ENCODE measurements at regions not wholly inside any gene's neighbourhood (a gene's known extent, or its start where the extent isn't known, plus 50 kb on each side); places are given as distances from the start of the nearest gene placed in this dataset.

DNA sequence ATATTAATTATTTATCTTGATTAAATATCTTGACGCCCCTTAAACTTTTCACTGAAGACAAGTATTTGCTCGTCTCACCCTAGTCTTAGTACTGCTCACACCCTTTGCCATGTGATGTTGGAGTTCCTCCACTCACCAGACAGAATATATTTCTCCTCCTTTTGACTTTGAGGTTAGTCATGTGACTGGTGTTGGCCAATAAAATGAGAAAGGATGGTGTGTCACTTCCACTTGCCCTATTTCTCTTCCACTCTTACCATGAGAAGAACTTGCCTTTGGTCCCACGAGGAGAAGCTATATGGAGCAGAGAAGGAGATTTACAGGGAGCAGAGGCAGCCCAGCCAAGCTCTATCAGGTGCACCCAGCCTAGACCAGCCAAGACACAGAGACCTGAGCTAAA, 64.9 kb upstream of the TAB2 start:
- no peaks in the 10 kb centered on the region for H3K4me1 ChIP-seq (ENCODE audit: insufficient read depth, low read length, severe bottlenecking)
- no peaks in the 10 kb centered on the region for H3F3A ChIP-seq (ENCODE audit: insufficient read depth, low read length)
- H4K20me1 ChIP-seq (ENCODE audit: insufficient read depth, low read length) = no peaks in the 10 kb centered on the region
- no peaks in the 10 kb centered on the region for H3K9me2 ChIP-seq (ENCODE audit: low read depth, low read length)
- no peak for TF ChIP-seq EZH2 (IDR thresholded peaks at IDR 0.05; ENCODE audit: borderline replicate concordance, low read length)
- TF ChIP-seq, protein P1, sequence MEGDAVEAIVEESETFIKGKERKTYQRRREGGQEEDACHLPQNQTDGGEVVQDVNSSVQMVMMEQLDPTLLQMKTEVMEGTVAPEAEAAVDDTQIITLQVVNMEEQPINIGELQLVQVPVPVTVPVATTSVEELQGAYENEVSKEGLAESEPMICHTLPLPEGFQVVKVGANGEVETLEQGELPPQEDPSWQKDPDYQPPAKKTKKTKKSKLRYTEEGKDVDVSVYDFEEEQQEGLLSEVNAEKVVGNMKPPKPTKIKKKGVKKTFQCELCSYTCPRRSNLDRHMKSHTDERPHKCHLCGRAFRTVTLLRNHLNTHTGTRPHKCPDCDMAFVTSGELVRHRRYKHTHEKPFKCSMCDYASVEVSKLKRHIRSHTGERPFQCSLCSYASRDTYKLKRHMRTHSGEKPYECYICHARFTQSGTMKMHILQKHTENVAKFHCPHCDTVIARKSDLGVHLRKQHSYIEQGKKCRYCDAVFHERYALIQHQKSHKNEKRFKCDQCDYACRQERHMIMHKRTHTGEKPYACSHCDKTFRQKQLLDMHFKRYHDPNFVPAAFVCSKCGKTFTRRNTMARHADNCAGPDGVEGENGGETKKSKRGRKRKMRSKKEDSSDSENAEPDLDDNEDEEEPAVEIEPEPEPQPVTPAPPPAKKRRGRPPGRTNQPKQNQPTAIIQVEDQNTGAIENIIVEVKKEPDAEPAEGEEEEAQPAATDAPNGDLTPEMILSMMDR (IDR thresholded peaks at IDR 0.05; ENCODE audit: low read length) = no peak
- no peaks in the 10 kb centered on the region for H3K9me3 ChIP-seq (ENCODE audit: low read length)
- H3K9ac ChIP-seq (ENCODE audit: low read length) = no peak overlapping the region
- no peak overlapping the region for H2AFZ ChIP-seq (ENCODE audit: low read length)
- H3K79me2 ChIP-seq (ENCODE audit: insufficient read depth, low read length) = no peaks in the 10 kb centered on the region
- H3K36me3 ChIP-seq (ENCODE audit: insufficient read depth, low read length) = no peaks in the 10 kb centered on the region
- H3K27me3 ChIP-seq (ENCODE audit: insufficient read depth, low read length) = 0 out of 2 replicates have a peak, but pooled peaks cover 1% of the 10 kb centered on the region
- H3K27ac ChIP-seq (ENCODE audit: low read depth, low read length, poor library complexity, severe bottlenecking) = no peak overlapping the region
- no peak overlapping the region for H3K4me2 ChIP-seq (ENCODE audit: low read length)
- no peak overlapping the region for H3K4me3 ChIP-seq (ENCODE audit: low read depth, low read length, poor library complexity, severe bottlenecking)

DNA sequence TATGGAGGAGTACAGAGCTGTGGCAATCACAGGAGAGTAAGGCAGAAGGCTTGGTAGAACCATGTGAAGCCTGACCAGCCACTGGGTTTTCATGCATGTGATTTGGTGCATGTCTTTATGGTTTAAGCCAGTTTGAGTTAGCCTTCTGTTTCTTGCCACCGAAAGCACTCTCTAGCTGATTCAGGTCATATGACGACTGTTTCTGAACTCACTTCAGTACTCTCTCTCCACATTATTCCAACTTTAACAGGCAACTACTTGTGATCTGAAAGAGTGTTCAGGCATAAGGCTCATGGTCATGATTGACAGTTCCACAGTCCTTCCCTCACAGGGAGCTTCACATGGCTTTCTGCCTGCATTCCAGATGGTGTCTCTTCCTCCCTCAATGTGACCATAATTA, 63.3 kb upstream of the TAB2 start:
- H3K36me3 ChIP-seq (ENCODE audit: insufficient read depth, low read length) = no peaks in the 10 kb centered on the region
- H4K20me1 ChIP-seq (ENCODE audit: insufficient read depth, low read length) = no peaks in the 10 kb centered on the region
- no peak overlapping the region for H2AFZ ChIP-seq (ENCODE audit: low read length)
- no peaks in the 10 kb centered on the region for H3K9me3 ChIP-seq (ENCODE audit: low read length)
- H3K4me1 ChIP-seq (ENCODE audit: insufficient read depth, low read length, severe bottlenecking) = no peaks in the 10 kb centered on the region
- H3K27me3 ChIP-seq (ENCODE audit: insufficient read depth, low read length) = no peaks in the 10 kb centered on the region
- no peaks in the 10 kb centered on the region for H3F3A ChIP-seq (ENCODE audit: insufficient read depth, low read length)
- no peak overlapping the region for H3K4me3 ChIP-seq (ENCODE audit: low read depth, low read length, poor library complexity, severe bottlenecking)
- no peak overlapping the region for H3K9ac ChIP-seq (ENCODE audit: low read length)
- no peak for TF ChIP-seq EZH2 (IDR thresholded peaks at IDR 0.05; ENCODE audit: borderline replicate concordance, low read length)
- TF ChIP-seq, protein P1 (IDR thresholded peaks at IDR 0.05; ENCODE audit: low read length) = no peak
- no peaks in the 10 kb centered on the region for H3K79me2 ChIP-seq (ENCODE audit: insufficient read depth, low read length)
- no peaks in the 10 kb centered on the region for H3K9me2 ChIP-seq (ENCODE audit: low read depth, low read length)
- no peak overlapping the region for H3K4me2 ChIP-seq (ENCODE audit: low read length)
- no peak overlapping the region for H3K27ac ChIP-seq (ENCODE audit: low read depth, low read length, poor library complexity, severe bottlenecking)

DNA sequence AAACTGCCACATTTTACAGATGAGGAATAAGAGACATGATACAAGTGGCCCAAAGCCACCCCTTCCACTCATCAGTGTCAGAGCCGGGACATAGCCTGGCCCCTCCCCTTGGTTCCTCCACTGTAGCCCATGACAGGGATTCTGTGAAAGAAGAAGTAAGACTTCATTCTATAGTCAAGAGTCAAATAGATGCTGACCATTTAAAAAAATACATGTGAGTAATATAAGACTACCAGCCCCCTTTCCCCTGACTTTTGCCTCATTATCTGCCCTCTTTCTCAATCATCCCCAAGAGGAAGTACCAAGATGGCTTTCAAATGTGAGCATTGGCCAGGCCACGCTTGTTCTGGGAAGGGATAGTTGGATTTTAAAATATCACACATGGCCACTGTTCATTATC, 57.8 kb upstream of the TAB2 start:
- Histone ChIP-seq H3K27me3 (ENCODE audit: insufficient read depth, low read length) (0 out of 2 replicates have a peak, but pooled peaks cover 5% of the 10 kb centered on the region), H3K4me1 (ENCODE audit: insufficient read depth, low read length, severe bottlenecking) (no peaks in the 10 kb centered on the region), H3K4me3 (ENCODE audit: low read depth, low read length, poor library complexity, severe bottlenecking) (no peak overlapping the region), H3K4me2 (ENCODE audit: low read length) (no peak overlapping the region), H3K79me2 (ENCODE audit: insufficient read depth, low read length) (no peaks in the 10 kb centered on the region), H2AFZ (ENCODE audit: low read length) (no peak overlapping the region), H3K9me2 (ENCODE audit: low read depth, low read length) (no peaks in the 10 kb centered on the region), H4K20me1 (ENCODE audit: insufficient read depth, low read length) (no peaks in the 10 kb centered on the region), H3K36me3 (ENCODE audit: insufficient read depth, low read length) (no peaks in the 10 kb centered on the region), H3K9me3 (ENCODE audit: low read length) (no peaks in the 10 kb centered on the region), H3K27ac (ENCODE audit: low read depth, low read length, poor library complexity, severe bottlenecking) (no peak overlapping the region), H3K9ac (ENCODE audit: low read length) (no peak overlapping the region), H3F3A (ENCODE audit: insufficient read depth, low read length) (no peaks in the 10 kb centered on the region)
- TF ChIP-seq EZH2 (IDR thresholded peaks at IDR 0.05; ENCODE audit: borderline replicate concordance, low read length) = no peak
- TF ChIP-seq, protein P1 (IDR thresholded peaks at IDR 0.05; ENCODE audit: low read length) = no peak
